K562 (cell line): ENCODE measurements at regions not wholly inside any gene's neighbourhood (a gene's known extent, or its start where the extent isn't known, plus 50 kb on each side); places are given as distances from the start of the nearest gene placed in this dataset.

ENCODE experiments used
- RAD21 ChIP-seq, 2 experiments: fragments of 250-450 bp in 1 of 2; fragments of 450-650 bp in 1 of 2; sonication (Bioruptor Pico) in 1 of 2; formaldehyde crosslinking in 1 of 2; IDR thresholded peaks in 1 of 2; conservative IDR thresholded peaks in 1 of 2; 2 replicates each; pipeline versions ENCODE4 v1.4.0 to v1.8.0; 2020 to 2022; ENCODE audit warnings: mild to moderate bottlenecking in 2 of 2, moderate library complexity in 1 of 2
- REST ChIP-seq, 2 experiments: fragments of 450-650 bp; formaldehyde crosslinking in 1 of 2; IDR thresholded peaks; 2 replicates each; pipeline versions ENCODE4 v1.4.0 to v1.6.1; 2014 to 2020; ENCODE audit warnings: mild to moderate bottlenecking in 2 of 2, borderline replicate concordance in 1 of 2, low read depth in 1 of 2
- ZBTB43 ChIP-seq: sonication (generic); formaldehyde crosslinking; IDR thresholded peaks from 2 replicates; pipeline ENCODE4 v1.8.0; 2023; ENCODE audit warnings: mild to moderate bottlenecking, missing genetic modification reagents
- ZNF140 ChIP-seq: fragments of 250-450 bp; sonication (Bioruptor Pico); IDR thresholded peaks from 2 replicates; pipeline ENCODE4 v1.8.0; 2021; ENCODE audit warnings: moderate library complexity, mild to moderate bottlenecking, inconsistent platforms

GRCh38 chr1:80993154-80993980 is 807.4 kb upstream of the ADGRL2 start:
- TF ChIP-seq REST (IDR thresholded peaks at IDR 0.05; ENCODE audit: borderline replicate concordance) (no peak), REST (CRISPR knock-in tag; IDR thresholded peaks at IDR 0.05; ENCODE audit: low read depth) (no peak), ZNF140 (CRISPR knock-in tag) (no peak), RAD21 (CRISPR knock-in tag; conservative IDR thresholded peaks at IDR 0.05 in 1 of 2, IDR thresholded peaks at IDR 0.05 in 1 of 2) (no peak), ZBTB43 (CRISPR knock-in tag) (no peak)
